Activated naive CD4-positive, alpha-beta T cell treated with anti-CD3 and anti-CD28 coated beads, Interleukin-2, amount 50 U/mL, for 72 hours (primary cell): ENCODE measurements at regions not wholly inside any gene's neighbourhood (a gene's known extent, or its start where the extent isn't known, plus 50 kb on each side); places are given as distances from the start of the nearest gene placed in this dataset.
"Not testable (repeated sequence)": the region's sequence is repeated elsewhere in the genome, so short reads cannot be mapped to it uniquely, and the experiment has no call there.

Experiments used
- ATAC-seq, 2 donors: fragments of 150-1000 bp; cut with Tn5 transposase; 2 replicates each; pipeline ENCODE4 v1.10.0; 2021; ENCODE audit warnings: mild to moderate bottlenecking in 2 of 2, moderate library complexity in 2 of 2
- DNase-seq, 2 donors: peaks; one replicate each; pipeline ENCODE4 v3.0.0; 2021 to 2022; ENCODE audit warnings: low spot score in 2 of 2
- H3K27ac Mint-ChIP-seq, 2 donors: one replicate each; pipeline ENCODE4 v1.8.0; 2022; ENCODE audit warnings: mild to moderate bottlenecking in 2 of 2, mixed read lengths in 2 of 2
- H3K36me3 Mint-ChIP-seq, 2 donors: one replicate each; pipeline ENCODE4 v1.8.0; 2022; ENCODE audit warnings: mixed read lengths in 2 of 2
- H3K9me3 Mint-ChIP-seq, 2 donors: one replicate each; pipeline ENCODE4 v1.8.0; 2022; ENCODE audit warnings: mixed read lengths in 2 of 2

DNA sequence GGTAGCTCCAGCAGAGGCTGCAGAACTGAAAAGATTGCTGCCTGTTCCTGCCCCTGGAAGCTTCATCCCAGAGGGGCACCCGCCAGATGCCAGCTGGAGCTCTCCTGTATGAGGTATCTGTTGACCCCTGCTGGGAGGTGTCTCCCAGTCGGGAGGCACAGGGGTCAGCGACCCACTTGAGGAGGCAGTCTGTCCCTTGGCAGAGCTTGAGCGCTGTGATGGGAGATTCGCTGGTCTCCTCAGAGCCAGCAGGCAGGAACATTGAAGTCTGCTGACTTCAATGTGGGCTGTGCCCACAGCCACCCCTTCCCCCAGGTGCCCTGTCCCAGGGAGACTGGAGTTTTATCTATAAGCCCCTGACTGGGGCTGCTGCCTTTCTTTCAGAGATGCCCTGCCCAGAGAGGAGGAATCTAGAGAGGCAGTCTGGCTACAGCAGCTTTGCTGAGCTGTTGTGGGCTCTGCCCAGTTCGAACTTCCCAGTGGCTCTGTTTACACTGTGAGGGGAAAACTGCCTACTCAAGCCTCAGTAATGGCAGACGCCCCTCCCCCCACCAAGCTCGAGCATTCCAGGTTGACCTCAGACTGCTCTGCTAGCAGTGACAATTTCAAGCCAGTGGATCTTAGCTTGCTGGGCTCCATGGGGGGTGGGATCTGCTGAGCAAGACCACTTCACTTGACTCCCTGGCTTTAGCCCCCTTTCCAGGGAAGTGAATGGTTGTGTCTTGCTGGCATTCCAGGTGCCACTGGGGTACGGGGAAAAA is 622.3 kb upstream of the ACTRT1 start:
- ATAC-seq, H3K36me3 Mint-ChIP-seq, DNase-seq, H3K9me3 Mint-ChIP-seq, H3K27ac Mint-ChIP-seq: not testable (repeated sequence)

- no peak for DNase-seq
- Mint-ChIP-seq H3K9me3 (peaks cover 0 to 4% of the 10 kb centered on the region in 2 donors), H3K36me3 (no peaks in the 10 kb centered on the region), H3K27ac (no peak overlapping the region)
- no peak for ATAC-seq
Measured at GRCh38 chrX:128664211-128664610, 612.0 kb upstream of the ACTRT1 start.

DNA sequence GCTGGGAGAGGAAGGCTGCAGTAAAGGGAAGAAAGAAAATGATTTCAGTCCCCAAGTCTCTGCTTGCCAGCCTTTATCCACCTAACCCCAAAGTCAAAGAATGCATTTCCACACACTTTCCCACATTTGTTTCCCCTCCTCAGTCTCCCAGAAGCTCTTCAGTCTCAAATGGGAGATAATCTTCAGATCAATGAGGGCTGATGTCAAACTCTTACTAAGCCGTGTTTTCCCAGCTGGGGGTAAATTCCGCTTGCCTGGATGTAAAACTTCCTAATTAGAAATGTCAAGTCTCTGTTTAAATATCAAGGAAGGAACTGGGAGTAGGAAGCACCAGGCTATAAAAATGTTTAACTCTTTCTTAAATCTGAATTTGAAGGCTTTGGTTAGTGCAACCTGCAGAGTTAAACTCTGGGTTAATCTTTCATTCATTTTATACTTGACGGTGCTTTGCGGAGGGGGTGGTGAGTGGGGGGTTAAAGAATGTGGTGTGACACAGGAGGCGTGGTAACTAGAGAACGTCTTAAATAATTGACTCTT is 601.4 kb upstream of the ACTRT1 start:
- DNase-seq (no peak), ATAC-seq (no peak)
- Mint-ChIP-seq H3K27ac (no peak overlapping the region), H3K9me3 (no peaks in the 10 kb centered on the region), H3K36me3 (no peaks in the 10 kb centered on the region)

DNA sequence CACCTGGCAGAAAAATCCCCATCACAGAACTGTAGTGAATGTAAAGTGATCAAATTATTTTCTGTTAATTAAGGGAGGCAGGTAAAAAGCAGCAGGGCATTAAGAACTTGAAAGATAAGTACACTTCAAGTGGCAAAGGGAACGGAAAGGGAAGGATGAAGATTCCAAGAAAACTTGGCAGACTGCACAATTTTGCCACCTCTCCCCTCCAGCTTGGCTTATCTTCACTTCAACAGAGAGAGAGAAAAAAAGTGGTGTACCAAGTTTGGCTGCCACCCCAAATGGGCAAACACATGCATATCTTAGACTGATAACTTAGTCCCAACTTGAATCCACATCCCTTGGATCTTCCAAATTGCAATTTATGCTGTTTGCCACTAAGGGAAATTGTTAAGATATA is 598.1 kb upstream of the ACTRT1 start:
- Mint-ChIP-seq H3K27ac (no peak overlapping the region), H3K36me3 (no peaks in the 10 kb centered on the region), H3K9me3 (peaks cover 0 to 4% of the 10 kb centered on the region in 2 donors)
- DNase-seq (no peak), ATAC-seq (no peak)

GRCh38 chrX:128634754-128635153 is 582.6 kb upstream of the ACTRT1 start:
- no peaks in the 10 kb centered on the region for H3K36me3 Mint-ChIP-seq
- ATAC-seq (no peak), DNase-seq (no peak)
- no peak overlapping the region for H3K27ac Mint-ChIP-seq
- no peaks in the 10 kb centered on the region for H3K9me3 Mint-ChIP-seq

DNA sequence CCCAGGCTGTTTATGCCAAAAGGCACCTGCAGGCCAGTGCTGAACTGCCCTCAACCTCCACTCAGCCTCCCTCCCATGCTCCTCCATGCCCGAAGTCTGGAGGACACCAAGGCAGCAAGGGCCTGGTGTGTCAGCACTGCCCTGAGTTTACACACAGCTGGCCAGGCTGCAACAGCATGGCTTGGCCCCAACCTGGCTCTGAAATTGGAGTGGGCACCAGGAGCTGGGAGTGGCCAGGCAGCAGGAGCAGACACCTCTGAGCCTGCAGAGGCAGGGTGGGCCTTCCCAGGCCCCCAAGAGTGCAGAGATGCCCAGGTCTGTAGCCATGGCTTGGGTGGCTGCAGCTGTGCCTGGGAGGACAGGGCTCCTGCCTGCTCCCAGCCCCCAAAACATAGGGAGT is 571.2 kb upstream of the ACTRT1 start:
- Mint-ChIP-seq H3K27ac (no peak overlapping the region), H3K36me3 (no peaks in the 10 kb centered on the region), H3K9me3 (no peaks in the 10 kb centered on the region)
- DNase-seq: no peak
- no peak for ATAC-seq

GRCh38 chrX:128622296-128622695 is 570.1 kb upstream of the ACTRT1 start:
- DNase-seq (no peak), ATAC-seq (no peak)
- Mint-ChIP-seq H3K27ac (no peak overlapping the region), H3K36me3 (no peaks in the 10 kb centered on the region), H3K9me3 (no peaks in the 10 kb centered on the region)

- Mint-ChIP-seq H3K27ac (no peak overlapping the region), H3K9me3 (no peaks in the 10 kb centered on the region), H3K36me3 (no peaks in the 10 kb centered on the region)
- no peak for DNase-seq
- ATAC-seq: no peak
Measured at GRCh38 chrX:128619490-128619889, 567.3 kb upstream of the ACTRT1 start.

- no peak for DNase-seq
- ATAC-seq: no peak
- H3K36me3 Mint-ChIP-seq: no peaks in the 10 kb centered on the region
- H3K9me3 Mint-ChIP-seq: no peaks in the 10 kb centered on the region
- no peak overlapping the region for H3K27ac Mint-ChIP-seq
Measured at GRCh38 chrX:128616933-128617332, 564.7 kb upstream of the ACTRT1 start.

GRCh38 chrX:128606817-128607216 is 554.6 kb upstream of the ACTRT1 start:
- not testable (repeated sequence) for DNase-seq

GRCh38 chrX:128606357-128606756 is 554.2 kb upstream of the ACTRT1 start:
- DNase-seq, H3K27ac Mint-ChIP-seq, ATAC-seq, H3K36me3 Mint-ChIP-seq, H3K9me3 Mint-ChIP-seq: not testable (repeated sequence)

More at GRCh38 chrX:128606817-128607216, 554.6 kb upstream of the ACTRT1 start:
- ATAC-seq, H3K27ac Mint-ChIP-seq, H3K36me3 Mint-ChIP-seq, H3K9me3 Mint-ChIP-seq: not testable (repeated sequence)

- H3K27ac Mint-ChIP-seq: no peak overlapping the region
- peaks cover 0 to 3% of the 10 kb centered on the region in 2 donors for H3K9me3 Mint-ChIP-seq
- DNase-seq: no peak
- ATAC-seq: no peak
- H3K36me3 Mint-ChIP-seq: no peaks in the 10 kb centered on the region
Measured at GRCh38 chrX:128601706-128602105, 549.5 kb upstream of the ACTRT1 start.

GRCh38 chrX:128599632-128600031 is 547.4 kb upstream of the ACTRT1 start:
- no peaks in the 10 kb centered on the region for H3K36me3 Mint-ChIP-seq
- no peak overlapping the region for H3K27ac Mint-ChIP-seq
- H3K9me3 Mint-ChIP-seq: peaks cover 2 to 11% of the 10 kb centered on the region in 2 donors
- DNase-seq (no peak), ATAC-seq (no peak)

- no peak for DNase-seq
- ATAC-seq: no peak
- Mint-ChIP-seq H3K9me3 (peaks cover 0 to 3% of the 10 kb centered on the region in 2 donors), H3K27ac (no peak overlapping the region), H3K36me3 (no peaks in the 10 kb centered on the region)
Measured at GRCh38 chrX:128582036-128582435, 529.8 kb upstream of the ACTRT1 start.

DNA sequence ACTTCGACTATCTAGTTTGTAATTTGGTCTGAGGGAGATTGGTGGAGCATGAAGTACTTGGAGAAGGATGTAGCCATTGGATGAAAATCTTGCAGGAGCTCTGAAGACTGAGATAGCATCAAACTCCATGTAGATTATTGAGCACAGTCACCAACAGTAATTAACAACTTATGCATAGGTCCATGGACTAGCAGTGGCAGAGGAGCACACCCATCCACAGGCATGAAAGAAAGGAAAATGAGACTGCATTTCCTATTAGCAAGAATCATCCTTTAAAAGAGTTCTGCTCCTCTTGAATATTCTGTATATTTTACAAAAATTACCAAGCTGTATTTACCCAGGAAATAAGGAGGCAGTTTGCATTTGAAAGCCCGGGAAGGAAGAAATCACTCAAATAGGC is 529.4 kb upstream of the ACTRT1 start:
- H3K9me3 Mint-ChIP-seq: peaks cover 0 to 3% of the 10 kb centered on the region in 2 donors

DNA sequence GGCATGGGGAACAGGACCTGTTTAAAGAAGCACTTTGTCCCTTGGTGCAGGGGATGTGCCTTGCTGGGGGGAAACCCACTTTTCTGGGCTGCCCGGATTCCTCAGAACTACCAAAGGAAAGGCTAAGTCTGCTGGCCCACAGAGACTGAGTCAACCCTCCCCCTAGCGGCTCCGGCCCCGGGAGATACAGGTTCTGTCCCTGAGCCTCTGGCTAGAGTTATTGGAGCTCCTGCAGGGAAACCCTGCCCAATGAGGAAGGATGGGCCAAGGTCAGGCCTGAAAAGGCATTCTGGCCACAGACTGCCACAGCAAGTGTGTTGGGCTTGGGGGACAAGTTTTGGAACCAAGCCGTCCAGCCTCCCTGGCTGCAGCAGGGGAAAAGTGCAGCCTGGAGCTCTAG is 490.9 kb upstream of the ACTRT1 start:
- no peak for DNase-seq
- no peak overlapping the region for H3K27ac Mint-ChIP-seq
- H3K36me3 Mint-ChIP-seq: no peaks in the 10 kb centered on the region
- peaks cover 0 to 4% of the 10 kb centered on the region in 2 donors for H3K9me3 Mint-ChIP-seq
- ATAC-seq: no peak

More for the DNA sequence above, 529.4 kb upstream of the ACTRT1 start:
- ATAC-seq (no peak), DNase-seq (no peak)
- Mint-ChIP-seq H3K36me3 (no peaks in the 10 kb centered on the region), H3K27ac (no peak overlapping the region)

- no peaks in the 10 kb centered on the region for H3K9me3 Mint-ChIP-seq
- ATAC-seq: no peak
- no peak overlapping the region for H3K27ac Mint-ChIP-seq
Measured at GRCh38 chrX:128518508-128518907, 466.3 kb upstream of the ACTRT1 start.

GRCh38 chrX:128517691-128518090 is 465.5 kb upstream of the ACTRT1 start:
- H3K36me3 Mint-ChIP-seq: no peaks in the 10 kb centered on the region
- no peak for ATAC-seq
- DNase-seq: no peak
- H3K9me3 Mint-ChIP-seq: no peaks in the 10 kb centered on the region
- no peak overlapping the region for H3K27ac Mint-ChIP-seq

More at GRCh38 chrX:128518508-128518907, 466.3 kb upstream of the ACTRT1 start:
- H3K36me3 Mint-ChIP-seq: no peaks in the 10 kb centered on the region
- DNase-seq: no peak
